ENCODE measurements at regions not wholly inside any gene's neighbourhood (a gene's known extent, or its start where the extent isn't known, plus 50 kb on each side); places are given as distances from the start of the nearest gene placed in this dataset.
"Not testable (repeated sequence)": the region's sequence is repeated elsewhere in the genome, so short reads cannot be mapped to it uniquely, and the experiment has no call there.

GRCh38 chr3:27805282-27805681, 83.2 kb upstream of the EOMES start:
- Histone ChIP-seq H3K27ac (no peak overlapping the region), H3K27me3 (no peaks in the 10 kb centered on the region), H3K4me3 (no peak overlapping the region), H3K36me3 (no peaks in the 10 kb centered on the region), H3K9me3 (no peaks in the 10 kb centered on the region), H3K4me1 (no peaks in the 10 kb centered on the region)
- no peak for TF ChIP-seq EP300 (IDR thresholded peaks at IDR 0.05)
- TF ChIP-seq POLR2AphosphoS5 (IDR thresholded peaks at IDR 0.05) = no peak
- TF ChIP-seq POLR2A (IDR thresholded peaks at IDR 0.05) = no peak
- no peak for TF ChIP-seq CTCF (IDR thresholded peaks at IDR 0.05)
- DNase-seq = no peak
- 65 to 83% (median 78%) methylated on average over 2 of the region's 2 CpGs for WGBS, 5 donors
- intact Hi-C loops (cut with DNase I; ENCODE audit: low total_unique reads) = no loop called here

- no peak overlapping the region for H3K27ac ChIP-seq
- no peak for DNase-seq
- H3K4me3 ChIP-seq = no peak overlapping the region
- intact Hi-C loops (cut with DNase I; ENCODE audit: low total_unique reads) = no loop called here
- WGBS, 5 donors = 43 to 52% (median 44%) methylated on average over 1 of the region's 1 CpG
- no peaks in the 10 kb centered on the region for H3K27me3 ChIP-seq
- TF ChIP-seq POLR2AphosphoS5 (IDR thresholded peaks at IDR 0.05) (no peak), EP300 (IDR thresholded peaks at IDR 0.05) (no peak), CTCF (IDR thresholded peaks at IDR 0.05) (no peak), POLR2A (IDR thresholded peaks at IDR 0.05) (no peak)
- H3K36me3 ChIP-seq = no peaks in the 10 kb centered on the region
- H3K4me1 ChIP-seq = no peaks in the 10 kb centered on the region
- H3K9me3 ChIP-seq = no peaks in the 10 kb centered on the region
These were observed 91.1 kb upstream of the EOMES start for GRCh38 chr3:27813255-27813654.

GRCh38 chr3:27821609-27822008, 99.5 kb upstream of the EOMES start:
- intact Hi-C loops (cut with DNase I; ENCODE audit: low total_unique reads); H3K9me3 ChIP-seq; H3K27ac ChIP-seq; H3K4me1 ChIP-seq; H3K36me3 ChIP-seq; H3K27me3 ChIP-seq; DNase-seq; H3K4me3 ChIP-seq: not testable (repeated sequence)
- WGBS, 5 donors = 93 to 95% (median 94%) methylated on average over 17 to 23 of the region's 23 CpGs

GRCh38 chr3:27824312-27825200, 102.4 kb upstream of the EOMES start:
- intact Hi-C loops (cut with DNase I; ENCODE audit: low total_unique reads) = no loop called here
- Histone ChIP-seq H3K27me3 (no peaks in the 10 kb centered on the region), H3K9me3 (no peaks in the 10 kb centered on the region), H3K36me3 (no peaks in the 10 kb centered on the region), H3K4me3 (no peak overlapping the region), H3K4me1 (no peaks in the 10 kb centered on the region), H3K27ac (no peak overlapping the region)
- DNase-seq = no peak
- TF ChIP-seq EP300 (IDR thresholded peaks at IDR 0.05) (no peak), POLR2A (IDR thresholded peaks at IDR 0.05) (no peak)
- 66 to 78% (median 70%) methylated on average over 6 of the region's 6 CpGs for WGBS, 5 donors

- no peak overlapping the region for H3K4me3 ChIP-seq
- H3K27me3 ChIP-seq = no peaks in the 10 kb centered on the region
- TF ChIP-seq POLR2AphosphoS5 (IDR thresholded peaks at IDR 0.05) (no peak), POLR2A (IDR thresholded peaks at IDR 0.05) (no peak), EP300 (IDR thresholded peaks at IDR 0.05) (no peak), CTCF (IDR thresholded peaks at IDR 0.05) (no peak)
- H3K9me3 ChIP-seq = no peaks in the 10 kb centered on the region
- intact Hi-C loops (cut with DNase I; ENCODE audit: low total_unique reads) = no loop called here
- no peaks in the 10 kb centered on the region for H3K4me1 ChIP-seq
- no peak overlapping the region for H3K27ac ChIP-seq
- no peaks in the 10 kb centered on the region for H3K36me3 ChIP-seq
- no peak for DNase-seq
These were observed 104.3 kb upstream of the EOMES start for GRCh38 chr3:27826448-27826847.
